ENCODE measurements at regions not wholly inside any gene's neighbourhood (a gene's known extent, or its start where the extent isn't known, plus 50 kb on each side); places are given as distances from the start of the nearest gene placed in this dataset.

- DNase-seq (ENCODE audit: extremely low spot score): no peak
- H3K9me3 ChIP-seq: no peaks in the 10 kb centered on the region
- no peak overlapping the region for H3K4me3 ChIP-seq
- WGBS: 78% methylated on average over 6 of the region's 6 CpGs
- TF ChIP-seq EP300 (IDR thresholded peaks at IDR 0.05) (no peak), CTCF (IDR thresholded peaks at IDR 0.05) (no peak), POLR2A (IDR thresholded peaks at IDR 0.05; ENCODE audit: low read depth) (no peak), POLR2AphosphoS5 (IDR thresholded peaks at IDR 0.05) (no peak)
- H3K36me3 ChIP-seq: no peaks in the 10 kb centered on the region
- no peak overlapping the region for H3K27ac ChIP-seq (replicated peaks in 1 of 4)
- peaks cover 0 to 27% (median 27%) of the 10 kb centered on the region in 4 donors for H3K4me1 ChIP-seq
- H3K27me3 ChIP-seq: no peaks in the 10 kb centered on the region
- intact Hi-C loops (cut with DNase I): no loop called here
Measured at GRCh38 chr1:94617134-94617805, 75.7 kb upstream of the F3 start.

- H3K4me3 ChIP-seq: no peak overlapping the region
- TF ChIP-seq POLR2A (IDR thresholded peaks at IDR 0.05; ENCODE audit: low read depth) (no peak), EP300 (IDR thresholded peaks at IDR 0.05) (no peak), CTCF (IDR thresholded peaks at IDR 0.05) (no peak), POLR2AphosphoS5 (IDR thresholded peaks at IDR 0.05) (no peak)
- no peaks in the 10 kb centered on the region for H3K27me3 ChIP-seq
- H3K27ac ChIP-seq (replicated peaks in 1 of 4): no peak overlapping the region
- H3K9me3 ChIP-seq: no peaks in the 10 kb centered on the region
- H3K36me3 ChIP-seq: no peaks in the 10 kb centered on the region
- intact Hi-C loops (cut with DNase I): no loop called here
- WGBS: 80% methylated on average over 2 of the region's 2 CpGs
- DNase-seq (ENCODE audit: extremely low spot score): no peak
- peaks cover 0 to 24% (median 21%) of the 10 kb centered on the region in 4 donors for H3K4me1 ChIP-seq
Measured at GRCh38 chr1:94616506-94616905, 74.9 kb upstream of the F3 start.

- Histone ChIP-seq H3K36me3 (no peaks in the 10 kb centered on the region), H3K4me1 (peaks cover 0 to 9% (median 7%) of the 10 kb centered on the region in 4 donors), H3K4me3 (no peak overlapping the region), H3K9me3 (no peaks in the 10 kb centered on the region), H3K27ac (replicated peaks in 1 of 4) (no peak overlapping the region), H3K27me3 (no peaks in the 10 kb centered on the region)
- DNase-seq (ENCODE audit: extremely low spot score): no peak
- 44% methylated on average over 4 of the region's 4 CpGs for WGBS
- intact Hi-C loops (cut with DNase I): no loop called here
- no peak for TF ChIP-seq POLR2A (IDR thresholded peaks at IDR 0.05; ENCODE audit: low read depth)
- TF ChIP-seq CTCF (IDR thresholded peaks at IDR 0.05): no peak
- no peak for TF ChIP-seq POLR2AphosphoS5 (IDR thresholded peaks at IDR 0.05)
- TF ChIP-seq EP300 (IDR thresholded peaks at IDR 0.05): no peak
Measured at GRCh38 chr1:94614996-94615395, 73.4 kb upstream of the F3 start.

GRCh38 chr1:94614168-94614815 lies 72.7 kb upstream of the F3 start:
- intact Hi-C loops (cut with DNase I): no loop called here
- Histone ChIP-seq H3K27ac (replicated peaks in 1 of 4) (no peak overlapping the region), H3K9me3 (no peaks in the 10 kb centered on the region), H3K4me3 (no peak overlapping the region), H3K4me1 (peaks cover 0 to 13% (median 7%) of the 10 kb centered on the region in 4 donors), H3K27me3 (no peaks in the 10 kb centered on the region), H3K36me3 (no peaks in the 10 kb centered on the region)
- no peak for TF ChIP-seq EP300 (IDR thresholded peaks at IDR 0.05)
- TF ChIP-seq CTCF (IDR thresholded peaks at IDR 0.05): no peak
- TF ChIP-seq POLR2AphosphoS5 (IDR thresholded peaks at IDR 0.05): no peak
- no peak for TF ChIP-seq POLR2A (IDR thresholded peaks at IDR 0.05; ENCODE audit: low read depth)
- DNase-seq (ENCODE audit: extremely low spot score): no peak
- 77% methylated on average over 8 of the region's 8 CpGs for WGBS
